IPS-NIHi11 (cell line): ENCODE measurements at regions not wholly inside any gene's neighbourhood (a gene's known extent, or its start where the extent isn't known, plus 50 kb on each side); places are given as distances from the start of the nearest gene placed in this dataset.

Experiments
- DNase-seq: peaks from one replicate; pipeline ENCODE4 v3.0.0; 2012; ENCODE audit warnings: mixed read lengths, low spot score

GRCh38 chr1:191588905-191589304, 569.4 kb upstream of the RGS18 start:
- DNase-seq: no peak

DNA sequence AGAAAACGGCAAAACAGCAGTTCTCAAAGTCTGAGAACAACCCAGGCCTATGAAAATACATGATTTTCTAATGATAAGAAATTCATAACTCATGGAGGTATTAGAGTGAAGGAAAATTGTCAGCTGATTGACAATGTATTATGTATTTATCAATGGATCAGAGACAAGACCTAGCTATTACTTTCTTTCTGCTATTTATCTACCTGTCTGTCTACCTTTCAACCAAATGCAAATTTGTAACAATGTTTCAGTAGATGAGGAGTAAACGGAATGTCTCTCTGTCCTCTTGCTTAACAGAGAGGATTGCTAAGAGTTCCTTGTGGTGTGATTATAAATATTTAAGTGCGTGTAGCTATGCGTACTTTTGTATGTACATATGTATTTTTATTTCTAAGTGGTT, 568.7 kb upstream of the RGS18 start:
- no peak for DNase-seq

DNA sequence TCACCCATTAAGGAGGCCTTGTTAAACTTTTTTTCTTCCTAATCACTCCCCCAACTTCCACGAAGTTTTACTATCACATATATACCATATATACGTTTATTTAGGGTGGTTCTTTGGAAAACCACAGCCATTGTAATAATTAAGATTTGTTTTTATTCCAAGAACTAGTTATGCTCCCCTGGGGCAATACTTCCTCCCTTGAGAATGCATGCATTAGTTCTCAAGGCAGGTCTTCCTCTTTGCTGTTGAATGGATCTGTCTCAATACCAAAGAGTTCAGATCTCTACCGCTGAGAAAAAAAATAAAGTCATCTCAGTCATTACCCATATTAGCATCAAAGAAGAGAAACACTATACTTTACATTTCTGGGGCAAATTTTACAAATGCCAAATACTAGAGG, 567.7 kb upstream of the RGS18 start:
- DNase-seq: no peak

DNA sequence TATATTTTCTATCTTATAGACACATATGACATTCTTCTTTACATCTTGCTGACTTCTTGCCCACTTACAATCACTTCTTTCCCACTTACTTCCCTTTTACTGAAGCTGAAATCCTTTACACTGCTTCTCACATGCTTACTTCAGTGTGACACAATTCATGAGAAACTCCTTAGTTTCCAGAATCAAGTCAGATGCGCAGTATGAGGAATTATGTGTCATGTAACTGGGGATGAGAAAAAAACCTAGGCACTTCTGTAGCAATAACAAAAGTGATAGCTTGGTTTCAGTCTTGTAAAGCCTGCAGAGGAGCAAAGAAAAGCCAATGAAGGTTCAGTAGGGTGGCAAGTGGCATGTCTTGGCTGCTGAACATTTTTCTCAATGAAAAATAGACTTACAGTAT, 566.2 kb upstream of the RGS18 start:
- DNase-seq: no peak

DNA sequence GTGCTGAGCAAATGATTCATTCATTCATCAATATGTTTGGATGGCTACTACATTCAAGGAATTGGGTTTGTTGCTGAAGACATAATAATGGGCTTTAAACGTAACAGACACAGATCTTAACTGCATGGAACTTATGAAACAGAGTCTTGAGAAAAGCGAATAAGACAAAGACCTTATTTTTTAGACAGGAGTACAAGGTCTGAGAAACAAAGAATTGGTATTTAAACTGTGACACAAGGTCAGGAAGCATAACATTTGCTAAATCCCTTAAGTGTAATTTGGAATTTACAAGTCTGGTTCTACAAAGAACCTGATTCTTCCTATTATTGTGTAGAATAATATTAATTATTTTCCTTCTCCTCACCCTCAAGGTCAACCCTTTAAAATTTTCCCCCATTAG, 565.4 kb upstream of the RGS18 start:
- DNase-seq: no peak

DNA sequence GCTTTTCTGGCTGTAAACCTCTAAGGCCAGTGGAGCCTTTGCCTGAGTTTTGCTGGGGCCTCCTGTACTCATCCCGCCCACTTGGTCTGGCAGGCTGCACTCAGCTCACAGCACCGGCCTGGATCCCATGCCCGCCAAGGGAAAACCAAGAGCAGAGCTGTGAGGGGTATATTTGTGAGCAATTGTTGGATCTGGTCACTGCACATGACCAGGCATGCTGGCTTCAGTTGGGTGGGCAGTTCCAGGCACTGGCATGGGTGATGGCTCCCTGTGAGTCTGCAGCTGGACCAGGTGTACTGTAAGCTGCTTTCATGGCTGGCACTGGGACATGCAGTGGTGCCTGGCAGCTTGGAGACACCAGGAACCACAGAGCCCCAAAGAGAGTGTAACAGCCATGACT, 563.1 kb upstream of the RGS18 start:
- DNase-seq: no peak

GRCh38 chr1:191608367-191608766, 549.9 kb upstream of the RGS18 start:
- DNase-seq: no peak

GRCh38 chr1:191609305-191609704, 549.0 kb upstream of the RGS18 start:
- no peak for DNase-seq

GRCh38 chr1:191615101-191615821, 543.0 kb upstream of the RGS18 start:
- DNase-seq: no peak

- no peak for DNase-seq
Observed at GRCh38 chr1:191618181-191618580, 540.1 kb upstream of the RGS18 start.

GRCh38 chr1:191620883-191621282, 537.4 kb upstream of the RGS18 start:
- no peak for DNase-seq

DNA sequence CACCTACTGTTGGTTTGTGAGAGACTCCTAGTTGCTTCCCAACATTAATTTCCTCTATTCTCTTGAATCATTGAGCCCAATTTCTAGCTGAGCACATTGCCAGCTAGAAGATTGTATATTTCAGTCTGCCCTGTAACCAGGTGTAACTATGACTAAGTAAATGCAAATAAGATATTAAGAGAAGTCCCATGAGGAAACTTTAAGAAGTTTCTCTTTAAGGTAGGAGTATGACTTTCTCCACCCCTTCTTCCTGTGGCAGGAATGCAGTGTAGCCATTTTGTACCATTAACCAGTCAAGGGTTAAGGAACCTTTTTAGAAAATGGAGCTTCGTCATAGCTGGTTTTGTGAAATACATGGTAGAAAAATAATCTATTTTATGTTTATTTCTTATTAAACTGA, 534.2 kb upstream of the RGS18 start:
- DNase-seq: no peak

- no peak for DNase-seq
Observed at GRCh38 chr1:191629836-191630235, 528.4 kb upstream of the RGS18 start.

GRCh38 chr1:191634801-191635508, 523.3 kb upstream of the RGS18 start:
- DNase-seq: no peak

DNA sequence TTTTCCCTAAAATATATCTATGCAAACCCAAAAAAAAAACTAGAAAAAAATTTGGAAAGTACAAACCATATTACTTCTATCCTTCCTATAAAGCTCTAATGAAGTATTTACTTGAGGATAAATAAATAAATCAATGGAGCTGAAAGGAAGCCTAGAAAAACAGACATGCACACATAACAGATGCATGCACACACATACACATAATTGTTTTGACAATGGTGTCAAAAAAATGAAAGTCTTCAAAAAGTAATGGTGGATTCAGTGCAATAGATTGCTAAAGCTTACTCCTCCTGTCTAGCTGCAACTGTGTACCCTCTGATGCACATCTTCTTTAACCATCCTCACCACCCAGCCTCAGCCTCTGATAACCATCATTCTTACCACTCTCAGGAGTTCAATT, 521.9 kb upstream of the RGS18 start:
- no peak for DNase-seq

- no peak for DNase-seq
Observed at GRCh38 chr1:191641420-191642260, 516.6 kb upstream of the RGS18 start.

DNA sequence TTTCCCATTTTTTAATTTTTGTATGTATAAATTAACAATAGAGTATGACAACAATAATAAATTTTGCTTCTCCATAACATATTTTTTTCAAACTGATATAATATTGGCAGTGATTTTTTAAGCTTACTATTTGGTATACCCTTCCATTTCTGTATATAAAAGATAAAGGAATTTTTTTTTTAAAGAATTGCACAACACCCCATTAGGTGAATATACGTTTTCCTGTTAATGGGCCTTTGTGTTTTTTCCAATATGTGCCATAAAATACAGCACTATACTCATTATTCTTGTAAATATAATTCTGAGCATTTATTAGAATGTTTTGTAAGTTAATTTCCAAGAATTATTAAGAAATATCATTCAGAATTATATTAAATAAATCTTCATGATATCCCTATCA, 515.2 kb upstream of the RGS18 start:
- DNase-seq: no peak

- no peak for DNase-seq
Observed at GRCh38 chr1:191648939-191649338, 509.3 kb upstream of the RGS18 start.

DNA sequence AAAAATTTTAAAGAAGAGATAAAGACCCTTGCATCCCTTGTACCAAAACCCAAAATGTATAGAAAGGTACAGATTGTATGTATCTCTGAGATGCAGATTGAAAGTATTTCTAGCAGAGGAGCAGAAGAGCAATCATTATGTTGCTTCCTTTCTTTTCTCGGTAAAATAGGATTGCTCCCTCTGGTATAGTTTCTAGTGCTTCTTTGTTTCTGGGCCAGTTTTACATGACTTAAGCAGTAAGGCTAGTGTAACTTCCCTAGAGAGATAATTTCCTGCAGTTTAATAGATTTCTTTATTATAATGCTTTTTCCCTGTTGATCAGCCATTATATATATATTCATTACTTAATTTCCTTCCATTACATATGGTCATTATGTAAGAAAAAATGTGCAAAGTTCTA, 496.2 kb upstream of the RGS18 start:
- DNase-seq: no peak

GRCh38 chr1:191662746-191663145, 495.5 kb upstream of the RGS18 start:
- no peak for DNase-seq

DNA sequence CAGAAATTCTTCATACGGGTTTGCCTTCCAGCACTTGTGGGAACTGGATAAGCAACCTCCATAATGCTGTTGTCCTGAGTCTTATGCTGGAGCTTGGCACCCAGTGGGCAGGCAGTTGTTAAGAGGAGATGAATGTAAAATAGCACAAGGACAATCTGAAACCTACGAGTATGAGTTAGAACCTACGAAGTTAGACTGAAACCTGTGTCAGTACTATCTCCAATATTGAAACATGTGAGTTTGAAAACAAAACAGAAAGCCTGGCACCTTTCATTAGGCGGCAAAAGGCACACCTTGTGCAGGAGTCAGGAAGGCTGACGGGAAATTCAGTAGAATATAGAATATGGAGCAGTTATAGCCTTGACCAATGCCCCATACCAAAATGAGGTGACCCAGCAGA, 489.7 kb upstream of the RGS18 start:
- no peak for DNase-seq

- DNase-seq: no peak
Observed at GRCh38 chr1:191669629-191670028, 488.6 kb upstream of the RGS18 start.

GRCh38 chr1:191671236-191671635, 487.0 kb upstream of the RGS18 start:
- no peak for DNase-seq
